ENCODE measurements at regions not wholly inside any gene's neighbourhood (a gene's known extent, or its start where the extent isn't known, plus 50 kb on each side); places are given as distances from the start of the nearest gene placed in this dataset.

DNA sequence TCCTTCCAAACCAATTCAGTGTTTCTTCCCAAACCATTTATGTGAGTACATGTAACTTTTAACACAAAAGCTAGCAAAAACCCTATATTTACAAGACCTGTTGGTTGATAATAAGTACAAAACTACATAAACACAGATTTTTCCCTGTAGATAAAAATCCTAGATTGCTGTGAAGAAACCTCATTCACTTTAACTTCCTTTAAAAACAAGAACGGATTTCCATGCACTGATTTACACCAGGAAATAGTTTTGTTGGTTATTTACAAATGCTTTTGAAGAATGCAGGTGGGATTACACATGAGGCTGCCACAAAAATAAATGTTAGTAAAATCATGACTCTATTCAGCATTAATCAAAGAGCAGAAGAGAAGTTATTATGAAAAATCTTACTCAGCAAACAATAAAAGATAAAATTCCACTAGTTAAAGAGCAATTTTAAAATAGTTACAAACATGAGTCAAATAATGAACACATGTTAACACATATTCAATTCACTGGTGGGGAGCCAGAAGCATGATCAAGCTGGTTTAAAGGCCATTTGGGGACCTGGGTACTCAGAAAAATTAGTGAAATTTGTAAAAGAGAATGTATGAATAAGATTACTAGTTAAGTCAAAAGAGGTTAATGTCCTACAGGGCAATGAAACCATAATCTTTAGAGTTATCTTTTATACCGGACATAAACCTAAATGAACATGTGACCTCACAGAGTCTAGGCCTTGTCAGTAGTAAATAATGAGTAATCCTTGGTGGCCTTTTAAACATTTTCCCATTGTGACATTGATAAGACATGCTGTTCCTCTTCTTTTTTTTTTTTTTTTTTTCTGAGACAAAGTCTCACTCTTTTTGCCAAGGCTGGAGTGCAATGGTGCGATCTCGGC lies 79.9 kb downstream of the PHLDA1 start:
- TF ChIP-seq POLR2A (IDR thresholded peaks at IDR 0.05; ENCODE audit: low read length) (no peak), GATA1 (IDR thresholded peaks at IDR 0.05; ENCODE audit: low read depth, low read length) (no peak)
